K562 (cell line): ENCODE measurements at regions not wholly inside any gene's neighbourhood (a gene's known extent, or its start where the extent isn't known, plus 50 kb on each side); places are given as distances from the start of the nearest gene placed in this dataset.

Experiments used
- ATAC-seq: fragments of 200-7000 bp; cut with Tn5 transposase; 3 replicates; pipeline ENCODE4 v1.9.1; 2020; ENCODE audit warnings: moderate library complexity
- BruUV-seq: library from RNA; stranded (reverse); fragments of 400-500 nt; replicated peaks from 2 replicates; lab custom pipeline; 2021; lab: Mats Ljungman, UMichigan
- CTCF ChIA-PET: fragments of 300-600 bp; formaldehyde crosslinking; extraction: SDS; loops from one replicate; lab custom pipeline; 2021; ENCODE audit warnings: low intra/inter-chr PET ratio; lab: Yijun Ruan, JAX
- POLR2A ChIA-PET: fragments of 300-600, 350-650 bp; sonication (Branson Sonifier 250); formaldehyde crosslinking; extraction: SDS; loops from one replicate; lab custom pipeline; 2021; ENCODE audit warnings: antibody characterized with exemption, inconsistent platforms; lab: Yijun Ruan, JAX
- DNase-seq, 4 experiments: peaks; one replicate each; pipeline versions ENCODE4 v3.0.0 to v3.0.0-alpha.2; 2011 to 2018; ENCODE audit warnings: low spot score in 3 of 4, mixed read lengths in 3 of 4; ENCODE audit errors: extremely low read depth in 1 of 4
- FAIRE-seq: peaks from 2 replicates; lab custom pipeline; 2011; peaks lifted over from hg19 to GRCh38; lab: Jason Lieb, UNC
- H2AFZ ChIP-seq: 2 replicates; pipeline ENCODE4 v1.6.0; 2011; ENCODE audit warnings: low read depth, low read length, control low read depth, inconsistent platforms
- H3K27ac ChIP-seq: fragments of 200-600 bp; 3 replicates; pipeline ENCODE4 v1.8.0; 2011; ENCODE audit warnings: low read depth, mild to moderate bottlenecking, control low read depth, inconsistent platforms, low read length, moderate library complexity, mixed read lengths; ENCODE audit errors: extremely low read depth
- H3K27me3 ChIP-seq, 2 experiments: fragments of 300-600 bp in 1 of 2; 2 replicates in 1 of 2; 3 replicates in 1 of 2; pipeline versions ENCODE4 v1.6.0 to v1.8.0; 2011; ENCODE audit warnings: inconsistent platforms in 2 of 2, low read length in 2 of 2, mild to moderate bottlenecking in 1 of 2, mixed read lengths in 1 of 2, moderate library complexity in 1 of 2; ENCODE audit not compliant: control insufficient read depth in 2 of 2, insufficient read depth in 2 of 2
- H3K36me3 ChIP-seq: fragments of 300-600 bp; 3 replicates; pipeline ENCODE4 v1.8.0; 2011; ENCODE audit warnings: mild to moderate bottlenecking, low read length, inconsistent platforms; ENCODE audit not compliant: control insufficient read depth, insufficient read depth
- H3K4me1 ChIP-seq, 2 experiments: fragments of 200-600 bp in 1 of 2; replicated peaks in 1 of 2; 2 replicates in 1 of 2; 3 replicates in 1 of 2; pipeline versions ENCODE4 v1.5.1 to v1.8.0; 2011; ENCODE audit warnings: inconsistent platforms in 2 of 2, low read length in 2 of 2, mild to moderate bottlenecking in 1 of 2, mixed read lengths in 1 of 2, moderate library complexity in 1 of 2; ENCODE audit not compliant: control insufficient read depth in 2 of 2, insufficient read depth in 2 of 2
- H3K4me2 ChIP-seq: 2 replicates; pipeline ENCODE4 v1.6.1; 2011; ENCODE audit warnings: low read length, control low read depth, inconsistent platforms, mixed read lengths; ENCODE audit not compliant: insufficient read depth
- H3K4me3 ChIP-seq: fragments of 200-600 bp; sonication (generic), shearing (Covaris generic); 2 replicates; pipeline ENCODE4 v1.5.1; 2016; ENCODE audit warnings: control low read depth, inconsistent platforms
- H3K79me2 ChIP-seq: fragments of 200-600 bp; 3 replicates; pipeline ENCODE4 v1.8.0; 2011; ENCODE audit warnings: low read length, inconsistent platforms; ENCODE audit not compliant: control insufficient read depth, insufficient read depth
- H3K9ac ChIP-seq, 2 experiments: 2 replicates each; pipeline versions ENCODE4 v1.6.0 to v1.6.1; 2011; ENCODE audit warnings: low read depth in 2 of 2, low read length in 2 of 2, control low read depth in 1 of 2, inconsistent platforms in 1 of 2, mild to moderate bottlenecking in 1 of 2, mixed read lengths in 1 of 2; ENCODE audit not compliant: insufficient read depth in 1 of 2
- H3K9me1 ChIP-seq: one replicate; pipeline ENCODE4 v1.6.0; 2011; ENCODE audit warnings: inconsistent platforms, mild to moderate bottlenecking, low read length, moderate library complexity; ENCODE audit not compliant: control insufficient read depth, insufficient read depth
- H3K9me3 ChIP-seq: replicated peaks from 2 replicates; pipeline ENCODE4 v1.5.1; 2011; ENCODE audit warnings: low read depth, low read length, inconsistent platforms; ENCODE audit not compliant: control insufficient read depth, insufficient read depth
- H4K20me1 ChIP-seq: replicated peaks from 2 replicates; pipeline ENCODE4 v1.6.1; 2011; ENCODE audit warnings: low read length, inconsistent platforms, mixed read lengths; ENCODE audit not compliant: control insufficient read depth, insufficient read depth
- GATA2 ChIP-seq: sonication (generic); formaldehyde crosslinking; IDR thresholded peaks from 2 replicates; pipeline ENCODE4 v1.4.0; 2020; ENCODE audit warnings: mild to moderate bottlenecking, missing genetic modification reagents
- LCOR ChIP-seq: sonication (generic); formaldehyde crosslinking; IDR thresholded peaks from 2 replicates; pipeline ENCODE4 v1.8.0; 2022; ENCODE audit warnings: mild to moderate bottlenecking, missing genetic modification reagents
- MAFG ChIP-seq: fragments of 450-650 bp; conservative IDR thresholded peaks from 2 replicates; pipeline ENCODE4 v1.6.1; 2016; ENCODE audit warnings: missing genetic modification characterization, missing compliant biosample characterization
- MCM2 ChIP-seq: fragments of 450-650 bp; IDR thresholded peaks from 2 replicates; pipeline ENCODE4 v1.6.1; 2017; ENCODE audit warnings: low read depth, mild to moderate bottlenecking
- MEF2D ChIP-seq: conservative IDR thresholded peaks from 2 replicates; pipeline ENCODE4 v1.6.1; 2016; ENCODE audit warnings: low read depth, missing genetic modification characterization, missing compliant biosample characterization
- MTF1 ChIP-seq: fragments of 250-450 bp; sonication (Bioruptor Pico); IDR thresholded peaks from 2 replicates; pipeline ENCODE4 v1.9.0; 2021; ENCODE audit warnings: moderate library complexity, mild to moderate bottlenecking, inconsistent platforms, borderline replicate concordance
- NFIC ChIP-seq: fragments of 450-650 bp; IDR thresholded peaks from 2 replicates; pipeline ENCODE4 v1.6.1; 2017; ENCODE audit warnings: mild to moderate bottlenecking, inconsistent platforms
- SMARCA4 ChIP-seq: fragments of 450-650 bp; IDR thresholded peaks from 2 replicates; pipeline ENCODE4 v1.6.1; 2016
- WGBS: fragments of 100-300 bp; shearing (Covaris generic); methylation state at CpG from one replicate; pipeline ENCODE4 v1.1.6; 2016; ENCODE audit warnings: low coverage, mixed read lengths; ENCODE audit not compliant: insufficient coverage; ENCODE audit errors: missing lambda C conversion rate; 5-methylcytosine and 5-hydroxymethylcytosine counted together
- in situ Hi-C: fragments of 300-500 bp; cut with MboI; formaldehyde crosslinking; loops from 4 replicates; pipeline ENCODE4 v1.15.0; 2018; ENCODE audit warnings: inconsistent platforms, mixed read lengths
- intact Hi-C: fragments of 100-400 bp; cut with micrococcal nuclease; formaldehyde crosslinking; loops from 2 replicates; pipeline ENCODE4 v1.14.2; 2022
- TF ChIP-seq, protein P1 (sequence below): fragments of 250-450 bp; sonication (Bioruptor Pico); IDR thresholded peaks from 2 replicates; pipeline ENCODE4 v1.9.0; 2021; ENCODE audit warnings: mild to moderate bottlenecking, inconsistent platforms
- TF ChIP-seq, protein P2 (sequence below): fragments of 250-450 bp; sonication (Bioruptor Pico); IDR thresholded peaks from 2 replicates; pipeline ENCODE4 v1.8.0; 2022; ENCODE audit warnings: moderate library complexity, mild to moderate bottlenecking, inconsistent platforms

DNA sequence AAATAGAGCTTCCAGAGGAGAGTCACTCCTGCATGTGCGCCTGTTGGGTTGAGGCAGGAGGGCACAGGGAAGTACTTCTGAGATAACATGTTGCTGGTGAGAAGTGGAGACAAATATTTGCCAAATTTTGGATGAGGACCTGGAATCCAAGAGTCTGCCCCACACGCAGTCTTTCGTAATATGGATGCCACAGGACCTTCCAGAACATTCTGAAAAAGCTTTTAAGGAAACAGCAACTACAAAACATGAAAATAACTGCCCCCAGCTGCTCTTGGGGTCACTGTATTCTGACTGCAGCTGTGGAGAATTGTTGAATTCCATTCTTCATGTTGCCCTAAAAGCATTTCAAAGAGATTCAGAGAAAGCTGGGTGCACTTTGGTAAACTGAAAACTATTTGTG is 227.5 kb downstream of the C1D start:
- no peak for FAIRE-seq
- Histone ChIP-seq H3K4me2 (no peak overlapping the region), H3K4me1 (no peaks in the 10 kb centered on the region), H3K9me1 (peaks cover 2% of the 10 kb centered on the region), H3K27me3 (peaks cover 0 to 6% of the 10 kb centered on the region in 2 experiments; a peak in 2 of 5 replicates), H3K27ac (no peak overlapping the region), H3K9me3 (no peaks in the 10 kb centered on the region), H3K79me2 (no peaks in the 10 kb centered on the region), H4K20me1 (no peaks in the 10 kb centered on the region), H3K4me3 (no peak overlapping the region)
- DNase-seq: no peak
- no TSS peak for BruUV-seq
- CTCF ChIA-PET: no interaction called here
- in situ Hi-C loops: no loop called here
- TF ChIP-seq MCM2 (no peak), NFIC (no peak), LCOR (CRISPR knock-in tag) (no peak), MEF2D (tag) (no peak), MTF1 (CRISPR knock-in tag) (no peak), MAFG (no peak), GATA2 (CRISPR knock-in tag) (no peak), SMARCA4 (no peak)
- TF ChIP-seq, protein P1, sequence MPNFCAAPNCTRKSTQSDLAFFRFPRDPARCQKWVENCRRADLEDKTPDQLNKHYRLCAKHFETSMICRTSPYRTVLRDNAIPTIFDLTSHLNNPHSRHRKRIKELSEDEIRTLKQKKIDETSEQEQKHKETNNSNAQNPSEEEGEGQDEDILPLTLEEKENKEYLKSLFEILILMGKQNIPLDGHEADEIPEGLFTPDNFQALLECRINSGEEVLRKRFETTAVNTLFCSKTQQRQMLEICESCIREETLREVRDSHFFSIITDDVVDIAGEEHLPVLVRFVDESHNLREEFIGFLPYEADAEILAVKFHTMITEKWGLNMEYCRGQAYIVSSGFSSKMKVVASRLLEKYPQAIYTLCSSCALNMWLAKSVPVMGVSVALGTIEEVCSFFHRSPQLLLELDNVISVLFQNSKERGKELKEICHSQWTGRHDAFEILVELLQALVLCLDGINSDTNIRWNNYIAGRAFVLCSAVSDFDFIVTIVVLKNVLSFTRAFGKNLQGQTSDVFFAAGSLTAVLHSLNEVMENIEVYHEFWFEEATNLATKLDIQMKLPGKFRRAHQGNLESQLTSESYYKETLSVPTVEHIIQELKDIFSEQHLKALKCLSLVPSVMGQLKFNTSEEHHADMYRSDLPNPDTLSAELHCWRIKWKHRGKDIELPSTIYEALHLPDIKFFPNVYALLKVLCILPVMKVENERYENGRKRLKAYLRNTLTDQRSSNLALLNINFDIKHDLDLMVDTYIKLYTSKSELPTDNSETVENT (CRISPR knock-in tag): no peak
- TF ChIP-seq, protein P2, sequence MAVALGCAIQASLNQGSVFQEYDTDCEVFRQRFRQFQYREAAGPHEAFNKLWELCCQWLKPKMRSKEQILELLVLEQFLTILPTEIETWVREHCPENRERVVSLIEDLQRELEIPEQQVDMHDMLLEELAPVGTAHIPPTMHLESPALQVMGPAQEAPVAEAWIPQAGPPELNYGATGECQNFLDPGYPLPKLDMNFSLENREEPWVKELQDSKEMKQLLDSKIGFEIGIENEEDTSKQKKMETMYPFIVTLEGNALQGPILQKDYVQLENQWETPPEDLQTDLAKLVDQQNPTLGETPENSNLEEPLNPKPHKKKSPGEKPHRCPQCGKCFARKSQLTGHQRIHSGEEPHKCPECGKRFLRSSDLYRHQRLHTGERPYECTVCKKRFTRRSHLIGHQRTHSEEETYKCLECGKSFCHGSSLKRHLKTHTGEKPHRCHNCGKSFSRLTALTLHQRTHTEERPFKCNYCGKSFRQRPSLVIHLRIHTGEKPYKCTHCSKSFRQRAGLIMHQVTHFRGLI (CRISPR knock-in tag): no peak
- TF ChIP-seq, all 486 proteins: peak for 0
- H2AFZ ChIP-seq: no peak overlapping the region
- 2% methylated on average over 3 of the region's 3 CpGs for WGBS
- H3K36me3 ChIP-seq: no peaks in the 10 kb centered on the region
- H3K9ac ChIP-seq: no peak overlapping the region
- POLR2A ChIA-PET: no interaction called here
- intact Hi-C loops: loop anchor here (5.0 kb wide), 2 partner anchors 52 to 1403 kb away; no protein-coding TSS in a partner anchor
- ATAC-seq: no peak
